ENCODE measurements at regions not wholly inside any gene's neighbourhood (a gene's known extent, or its start where the extent isn't known, plus 50 kb on each side); places are given as distances from the start of the nearest gene placed in this dataset.

DNA sequence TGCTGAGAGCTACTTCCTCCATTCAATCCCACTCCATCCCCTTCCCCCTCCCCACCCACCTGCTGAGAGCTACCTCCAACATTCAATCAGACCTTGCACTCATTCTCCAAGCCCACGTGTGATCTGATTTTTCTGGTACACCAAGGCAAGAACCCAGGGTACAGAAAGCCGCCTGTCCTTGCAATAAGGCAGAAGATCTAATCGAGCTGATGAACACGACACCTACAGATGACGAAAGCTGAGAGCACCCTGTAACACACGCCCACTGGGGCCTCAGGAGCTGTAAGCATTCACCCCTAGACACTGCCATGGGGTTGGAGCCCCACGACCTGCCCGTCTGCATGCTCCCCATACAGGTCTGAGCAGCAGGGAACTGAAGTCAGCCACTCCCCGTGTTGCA is 58.3 kb downstream of the TRIML1 start:
- DNase-seq (ENCODE audit: low read depth) = no peak

DNA sequence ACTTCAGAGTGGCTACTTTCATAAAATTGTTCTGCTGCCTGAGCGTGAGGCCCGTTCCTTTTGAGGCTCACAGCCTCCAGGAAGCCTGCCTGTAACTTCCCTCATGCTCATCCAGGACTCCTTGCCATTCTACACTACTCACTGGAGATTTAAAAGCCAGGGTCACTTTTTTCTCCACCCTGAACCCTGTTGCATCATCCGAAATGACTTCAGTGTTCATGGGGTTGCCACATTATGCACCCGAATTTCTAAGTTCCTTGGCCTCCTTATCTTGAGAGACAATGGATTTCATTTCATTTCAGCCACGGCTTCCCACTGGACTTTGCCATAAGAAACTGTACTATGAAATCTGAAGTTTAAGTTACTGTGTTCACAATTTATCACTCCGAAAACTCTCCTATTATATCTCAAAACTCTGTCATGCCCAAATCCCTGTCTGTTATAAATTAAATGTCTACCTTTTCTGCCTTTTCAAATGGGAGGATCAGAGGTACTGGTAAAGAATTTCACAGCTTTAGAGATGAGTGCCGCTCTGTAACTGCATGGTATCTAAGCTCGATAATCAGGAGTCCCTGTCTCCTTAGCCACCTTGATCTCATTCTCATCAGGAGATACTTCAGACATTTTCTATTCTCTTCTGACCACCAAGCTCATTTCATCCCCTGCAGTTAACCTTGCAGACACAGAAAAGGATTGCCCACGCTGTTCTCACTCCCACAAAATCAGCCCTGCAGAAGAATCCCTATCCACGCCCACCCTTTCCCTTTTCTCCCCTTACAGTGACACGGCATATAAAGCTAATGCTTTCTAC is 59.9 kb downstream of the TRIML1 start:
- no peak for DNase-seq (ENCODE audit: low read depth)

DNA sequence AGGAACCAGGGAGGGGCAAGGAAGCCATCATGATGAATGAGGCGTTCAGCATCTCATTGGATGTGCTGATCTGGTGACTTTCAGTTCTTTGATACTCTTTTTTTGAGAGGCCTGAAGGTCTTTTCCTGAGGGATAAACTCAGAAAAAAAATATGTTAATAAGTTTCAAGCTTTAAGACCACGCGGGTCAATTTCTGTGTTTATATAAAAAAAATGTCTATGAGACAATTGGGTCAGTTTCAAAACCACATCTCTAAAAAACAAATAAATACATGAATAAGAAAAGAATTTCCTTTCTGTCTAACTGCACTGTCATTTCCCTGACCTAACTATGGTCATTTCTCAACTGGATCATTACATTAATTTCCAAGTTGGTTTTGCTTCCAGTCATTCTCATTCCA is 62.6 kb downstream of the TRIML1 start:
- DNase-seq (ENCODE audit: low read depth) = no peak

DNA sequence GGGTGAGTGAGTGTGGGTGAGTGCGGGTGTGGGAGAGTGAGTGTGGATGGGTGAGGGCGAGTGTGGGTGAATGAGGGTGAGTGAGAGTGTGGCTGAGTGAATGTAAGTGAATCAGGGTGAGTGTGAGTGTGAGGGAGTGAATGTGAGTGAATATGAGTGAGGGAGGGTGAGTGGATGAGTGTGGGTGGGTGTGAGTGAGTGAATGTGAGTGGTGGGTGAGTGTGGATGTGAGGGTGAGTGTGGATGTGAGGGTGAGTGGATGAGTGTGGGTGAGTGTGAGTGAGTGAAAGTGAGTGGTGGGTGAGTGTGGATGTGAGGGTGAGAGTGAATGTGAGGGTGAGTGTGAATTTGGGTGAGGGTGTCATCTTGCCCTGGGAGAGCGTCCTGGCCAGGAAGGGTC is 67.5 kb downstream of the TRIML1 start:
- no peak for DNase-seq (ENCODE audit: low read depth)

DNA sequence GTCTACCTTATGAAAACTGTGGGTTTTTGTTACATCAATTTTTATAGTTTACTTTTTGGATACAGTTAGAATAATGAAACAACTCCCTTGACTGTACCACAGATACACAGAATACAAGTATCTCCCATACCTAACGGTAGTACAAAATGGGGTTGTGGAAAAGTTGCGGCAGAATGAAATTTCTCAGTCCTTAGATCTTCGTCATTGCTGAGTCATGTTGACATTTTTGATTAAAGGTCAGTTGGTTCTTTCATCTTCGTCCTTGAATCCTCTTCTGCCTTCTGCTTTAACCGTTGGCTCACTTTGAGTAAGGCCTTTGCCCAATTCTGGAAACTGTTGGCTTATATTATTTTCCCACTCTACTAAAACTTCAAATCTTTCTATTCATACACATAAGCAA is 75.6 kb downstream of the TRIML1 start:
- DNase-seq (ENCODE audit: low read depth) = no peak

DNA sequence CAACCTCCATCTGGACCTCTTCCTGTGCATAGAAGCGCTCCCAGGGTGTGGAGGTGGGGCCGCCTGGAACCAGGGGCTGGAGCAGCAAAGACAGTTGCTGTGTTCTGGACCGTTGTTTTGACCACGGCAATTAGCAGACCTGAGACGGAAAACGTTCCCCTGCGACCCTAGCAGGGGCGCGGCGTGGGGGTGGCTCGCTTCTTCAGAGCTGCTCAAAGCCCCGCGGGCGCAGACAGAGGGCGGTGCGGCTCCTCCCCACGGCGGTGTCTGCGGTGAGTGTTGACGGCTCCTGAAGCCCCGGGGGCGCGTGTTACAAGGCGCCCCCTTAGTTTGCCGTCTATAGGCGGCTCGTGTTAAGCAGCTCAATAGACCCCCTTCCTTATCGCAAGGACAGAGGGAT is 79.2 kb downstream of the TRIML1 start:
- DNase-seq (ENCODE audit: low read depth) = no peak

DNA sequence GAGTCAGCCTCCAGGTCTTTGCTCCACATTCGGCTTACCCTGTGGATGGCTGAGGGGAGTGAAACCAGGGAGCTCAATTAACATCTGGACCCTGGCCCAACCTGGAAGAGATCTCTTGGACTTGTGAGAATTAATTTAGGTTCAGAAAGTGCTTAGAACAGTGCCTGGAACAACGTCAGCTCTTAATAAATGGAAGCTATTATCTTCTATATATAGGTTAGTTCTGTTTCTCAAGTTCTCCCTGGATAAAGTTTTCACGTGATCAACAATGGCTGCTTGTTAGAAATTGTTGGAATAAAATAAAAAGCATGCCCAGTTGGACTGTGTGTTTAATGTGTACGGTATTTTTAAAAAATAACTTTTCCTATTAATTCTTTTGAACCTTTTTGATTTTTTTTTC is 80.8 kb downstream of the TRIML1 start:
- no peak for DNase-seq (ENCODE audit: low read depth)

DNA sequence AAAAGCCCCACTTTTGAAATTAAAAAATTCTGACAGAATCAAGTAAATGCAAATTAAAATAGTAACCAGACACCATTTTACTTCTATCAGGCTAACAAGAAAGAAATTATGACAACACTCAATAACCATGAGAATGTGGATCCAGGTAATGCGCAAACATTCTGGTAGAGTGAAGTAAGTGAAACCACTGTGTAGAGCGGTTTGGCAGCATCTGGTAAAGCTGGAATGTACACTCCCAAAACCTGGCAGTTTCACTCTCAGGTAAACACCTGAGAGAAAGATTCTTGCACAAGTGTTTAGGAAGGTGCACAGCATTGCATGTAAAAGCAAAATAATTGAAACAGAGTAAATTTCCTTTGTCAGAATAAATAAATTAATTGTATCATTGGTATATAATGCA is 81.8 kb downstream of the TRIML1 start:
- DNase-seq (ENCODE audit: low read depth) = no peak

DNA sequence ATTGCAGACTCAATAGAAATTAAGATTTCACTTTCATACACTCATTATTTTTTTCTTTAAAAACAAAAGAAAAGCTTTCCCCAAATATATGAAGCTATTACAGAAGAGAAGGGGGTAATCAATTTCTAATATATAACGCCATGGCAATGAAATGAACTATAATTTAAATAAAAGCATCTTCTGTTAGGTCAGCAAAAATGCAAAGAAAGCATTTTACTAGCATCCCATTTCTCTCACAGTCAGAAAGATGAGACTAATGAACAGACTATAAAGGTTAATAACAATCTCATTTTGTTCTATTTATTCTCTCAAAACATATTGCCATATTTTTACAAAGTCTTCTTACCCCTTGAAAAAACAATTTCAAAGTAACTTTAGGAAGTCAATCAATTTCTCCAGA is 89.0 kb downstream of the TRIML1 start:
- no peak for DNase-seq (ENCODE audit: low read depth)

DNA sequence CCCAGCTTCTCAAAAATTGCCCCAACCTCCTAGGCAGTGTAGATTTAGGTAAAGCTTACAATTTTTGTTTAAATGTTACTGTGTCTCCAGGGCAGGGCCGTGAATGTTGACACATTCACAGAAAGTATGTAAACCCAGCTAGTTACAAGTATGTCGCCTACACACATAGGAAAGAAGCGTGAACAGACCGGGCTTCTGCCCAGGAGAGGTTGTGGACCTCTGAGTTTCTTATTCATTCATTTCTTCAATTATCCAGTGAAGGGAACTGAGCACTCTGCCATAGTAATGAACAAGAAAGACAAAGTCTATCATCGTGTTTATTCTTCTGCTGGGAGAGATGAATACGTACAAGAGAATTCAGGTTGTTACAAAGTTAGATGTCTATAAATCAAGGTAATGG is 93.2 kb downstream of the TRIML1 start:
- DNase-seq (ENCODE audit: low read depth) = no peak

DNA sequence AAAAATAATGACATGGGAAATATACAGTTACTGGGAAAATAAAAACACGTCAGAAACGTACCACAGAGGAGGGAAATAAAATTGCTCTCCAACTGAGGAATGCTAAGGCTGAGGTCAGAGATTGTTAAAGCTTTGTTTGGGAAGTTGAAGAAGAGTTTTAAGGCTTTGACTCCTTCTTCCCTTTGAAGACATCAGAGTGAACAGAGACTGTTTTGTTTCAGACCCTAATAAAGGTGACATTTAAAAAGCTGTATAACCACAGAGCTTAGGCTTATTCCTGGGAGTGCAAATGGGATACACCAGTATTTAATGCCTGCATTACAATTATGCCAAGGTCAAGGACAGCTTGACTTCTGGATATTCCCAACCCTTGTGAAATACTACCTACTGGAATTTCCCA is 102.8 kb downstream of the TRIML1 start:
- DNase-seq (ENCODE audit: low read depth) = no peak

DNA sequence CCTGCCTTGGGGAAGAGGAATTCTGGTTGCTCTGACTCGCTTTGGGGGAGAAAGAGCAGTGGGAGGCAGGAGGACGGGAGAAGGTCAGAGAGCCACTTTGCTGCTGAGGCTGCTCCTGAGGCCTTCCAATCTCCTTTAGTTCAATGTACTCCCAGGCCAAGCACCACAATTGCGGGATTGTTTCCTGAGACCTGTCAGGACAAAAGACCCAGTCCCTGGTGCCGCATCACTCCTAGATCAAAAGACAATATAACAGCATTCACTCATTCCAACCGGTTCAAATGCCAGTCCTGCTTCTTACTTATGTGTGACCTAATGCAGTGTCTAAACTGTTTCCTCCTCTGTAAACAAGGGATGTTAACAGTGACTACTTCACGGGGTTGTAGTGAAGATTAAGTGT is 106.4 kb downstream of the TRIML1 start:
- no peak for DNase-seq (ENCODE audit: low read depth)

DNA sequence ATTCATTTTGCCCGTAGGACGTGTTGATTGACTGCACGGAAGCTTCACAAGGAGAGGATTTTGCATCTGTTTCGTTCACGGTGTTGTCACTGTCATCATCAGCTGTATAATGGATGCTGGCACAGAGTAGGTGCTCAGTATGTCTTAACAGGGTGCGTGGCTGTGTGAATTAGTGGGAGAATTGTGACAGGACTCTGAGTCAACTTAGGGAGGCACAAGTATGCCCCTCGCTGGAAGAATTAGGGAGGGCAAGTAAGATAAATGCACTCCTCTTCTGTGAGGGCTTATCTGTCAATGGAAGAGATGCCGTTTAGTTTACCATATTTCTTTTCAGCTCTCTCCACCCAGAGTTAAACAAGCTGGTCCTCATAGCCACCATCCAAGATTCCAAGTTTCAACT is 107.2 kb downstream of the TRIML1 start:
- DNase-seq (ENCODE audit: low read depth) = no peak

DNA sequence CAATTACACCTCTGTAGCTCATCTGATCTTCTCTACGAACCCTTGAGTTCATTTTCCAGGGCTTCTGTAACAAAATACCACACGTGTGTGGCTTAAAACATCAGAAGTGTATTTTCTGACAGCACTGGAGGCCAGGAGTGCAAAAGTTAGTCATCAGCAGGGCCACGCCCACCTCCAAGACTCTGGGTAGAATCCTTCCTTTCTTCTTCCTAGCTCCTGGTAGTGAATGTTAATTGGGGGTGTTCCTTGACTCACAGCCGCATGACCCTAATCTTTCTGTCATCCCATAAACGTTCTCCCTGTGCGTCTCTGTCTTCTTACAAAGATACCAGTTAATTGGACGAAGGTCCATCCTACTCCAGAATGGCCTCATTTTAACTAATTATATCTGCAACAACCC is 115.0 kb downstream of the TRIML1 start:
- no peak for DNase-seq (ENCODE audit: low read depth)

DNA sequence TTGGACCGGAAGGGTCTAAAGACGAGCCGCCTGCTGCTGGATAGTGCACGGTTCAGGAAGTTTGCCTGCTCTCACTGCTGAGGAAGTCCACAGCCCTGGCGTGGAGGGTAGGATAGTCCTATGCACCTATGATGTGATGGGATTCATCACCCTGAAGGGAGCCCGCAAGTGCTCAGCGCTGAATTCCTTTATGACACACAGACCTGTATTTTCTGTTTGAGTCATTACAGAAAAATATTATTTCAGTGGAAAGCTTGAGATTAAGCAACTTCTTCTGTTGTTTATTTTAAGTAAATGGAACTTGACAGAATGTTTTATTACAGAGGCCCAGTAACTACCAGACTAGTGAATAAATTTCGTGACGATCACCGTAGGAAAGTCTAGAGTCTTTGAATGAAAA is 123.2 kb downstream of the TRIML1 start:
- no peak for DNase-seq (ENCODE audit: low read depth)

DNA sequence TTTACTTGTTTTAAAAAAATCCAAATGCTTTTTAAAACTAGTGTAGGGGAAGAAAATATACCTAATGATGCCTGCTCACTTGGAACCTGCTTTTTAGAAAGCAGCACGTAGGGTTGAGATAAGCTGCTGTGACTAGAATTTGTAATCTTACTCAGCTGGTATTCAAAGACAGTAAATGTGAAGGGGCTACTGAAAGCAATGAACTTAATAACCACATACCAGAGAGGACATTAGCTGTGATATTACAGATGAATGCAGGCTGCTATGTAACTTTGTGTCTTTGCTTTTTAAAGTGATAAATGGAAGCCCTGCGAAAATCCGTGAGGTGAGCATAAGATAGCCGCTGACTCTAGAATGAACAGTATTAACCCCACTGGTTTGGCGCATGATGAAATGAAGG is 124.1 kb downstream of the TRIML1 start:
- no peak for DNase-seq (ENCODE audit: low read depth)

DNA sequence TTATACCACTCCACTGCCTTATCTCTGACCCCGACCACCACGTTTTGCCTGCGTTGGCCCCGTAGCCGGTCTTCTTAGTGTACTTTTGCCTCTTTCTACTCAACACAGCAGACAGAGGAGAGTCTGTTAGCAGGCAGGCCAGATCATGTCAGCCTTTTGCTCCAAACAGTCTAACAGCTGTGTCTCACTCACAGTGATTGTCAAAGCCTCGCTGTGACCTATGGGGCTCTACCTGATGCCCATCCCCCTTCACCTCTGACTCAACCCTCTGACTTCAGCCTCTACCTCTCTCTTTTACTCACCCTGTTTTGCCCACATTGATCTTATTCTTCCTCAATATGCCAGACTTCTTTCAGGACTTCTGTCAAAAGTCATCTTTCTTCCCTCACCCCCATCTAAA is 127.1 kb downstream of the TRIML1 start:
- DNase-seq (ENCODE audit: low read depth) = no peak

DNA sequence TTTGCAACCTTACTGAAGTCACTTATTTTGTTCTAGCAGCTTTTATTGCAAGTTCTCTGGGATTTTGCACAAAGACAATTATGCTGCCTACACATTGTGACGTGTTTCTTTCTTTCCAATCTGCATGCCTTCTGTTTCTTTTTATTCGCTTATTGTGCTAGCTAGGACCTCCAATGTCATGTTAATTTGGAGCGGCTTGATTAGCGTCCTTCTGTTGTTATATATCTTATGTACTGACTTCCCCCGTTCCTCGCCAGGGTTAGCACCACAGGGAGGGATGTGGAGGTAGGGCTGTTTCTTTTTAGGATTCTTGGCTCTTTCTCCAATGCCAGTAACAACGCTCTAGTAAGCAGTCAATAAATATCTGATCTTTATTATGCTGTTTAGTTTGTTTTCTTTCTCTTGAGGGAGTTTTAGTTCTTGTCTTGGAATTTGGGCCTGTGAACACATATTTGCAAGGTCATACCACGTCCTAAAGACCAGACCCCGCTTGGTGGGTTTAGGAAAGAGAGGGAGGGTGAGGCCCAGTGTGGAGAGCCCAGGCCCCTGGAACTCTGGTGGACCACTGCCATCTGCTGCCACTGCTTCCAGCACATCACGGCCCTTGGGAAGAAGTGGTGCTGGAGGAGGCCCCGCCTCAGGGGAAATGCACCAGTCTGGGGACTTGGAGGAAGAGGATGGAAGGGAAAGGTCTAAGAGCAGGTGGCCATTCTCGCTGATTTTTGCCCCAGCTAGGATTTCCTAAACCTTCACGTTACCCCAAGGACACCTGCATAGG is 129.1 kb downstream of the TRIML1 start:
- DNase-seq (ENCODE audit: low read depth) = no peak

DNA sequence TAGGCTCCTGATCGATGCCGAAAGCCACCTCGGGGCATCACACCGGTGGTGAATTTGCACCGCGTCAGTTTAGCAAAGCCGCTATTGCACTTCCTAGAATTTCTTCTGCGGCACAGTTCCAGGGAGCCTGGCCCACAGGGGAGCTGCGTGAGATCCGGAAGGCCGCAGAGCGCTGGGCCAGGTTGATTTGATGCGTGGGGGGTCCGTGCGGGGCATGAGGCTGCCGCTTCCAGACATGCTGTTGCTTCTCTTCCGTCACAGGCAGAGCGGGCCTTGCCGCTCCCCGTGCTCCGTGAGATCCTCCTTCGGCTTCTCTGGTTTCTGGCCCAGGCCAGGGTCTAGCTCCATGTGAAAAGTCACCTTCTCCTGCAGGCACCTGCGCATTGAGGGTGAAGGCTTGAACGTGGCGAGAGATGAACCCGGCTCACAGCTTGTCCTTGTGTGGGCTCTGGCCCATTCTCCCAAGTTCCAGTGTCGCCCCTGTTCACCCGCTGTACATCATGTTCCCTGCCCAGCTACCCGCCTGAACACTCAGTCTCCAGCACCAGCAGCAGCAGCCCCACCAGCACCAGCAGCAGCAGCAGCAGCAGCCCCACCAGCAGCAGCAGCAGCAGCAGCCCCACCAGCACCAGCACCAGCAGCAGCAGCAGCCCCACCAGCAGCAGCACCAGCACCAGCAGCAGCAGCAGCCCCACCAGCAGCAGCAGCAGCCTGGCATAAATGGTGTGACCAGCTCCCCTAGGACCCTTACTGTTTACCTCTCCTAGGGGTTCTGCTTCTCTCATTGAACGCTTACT is 131.2 kb downstream of the TRIML1 start:
- no peak for DNase-seq (ENCODE audit: low read depth)

DNA sequence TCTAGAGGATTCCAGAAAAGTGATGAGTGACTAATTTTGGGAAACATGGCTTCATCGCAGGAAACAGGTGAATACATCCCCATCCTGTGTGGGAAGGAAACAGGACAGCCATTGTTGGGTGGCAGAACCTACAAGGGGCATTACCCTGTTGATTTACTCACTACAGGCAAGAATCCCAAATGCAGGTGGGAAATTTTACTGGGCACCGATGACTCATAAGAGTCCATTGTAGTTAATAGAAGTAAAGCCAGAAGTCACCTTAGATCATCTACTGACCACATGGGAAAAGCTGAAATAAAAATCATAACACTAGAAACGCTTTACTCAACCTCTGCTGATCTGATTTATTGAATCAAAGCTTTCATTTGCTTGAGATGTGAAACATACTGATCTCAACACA is 136.4 kb downstream of the TRIML1 start:
- DNase-seq (ENCODE audit: low read depth) = no peak

DNA sequence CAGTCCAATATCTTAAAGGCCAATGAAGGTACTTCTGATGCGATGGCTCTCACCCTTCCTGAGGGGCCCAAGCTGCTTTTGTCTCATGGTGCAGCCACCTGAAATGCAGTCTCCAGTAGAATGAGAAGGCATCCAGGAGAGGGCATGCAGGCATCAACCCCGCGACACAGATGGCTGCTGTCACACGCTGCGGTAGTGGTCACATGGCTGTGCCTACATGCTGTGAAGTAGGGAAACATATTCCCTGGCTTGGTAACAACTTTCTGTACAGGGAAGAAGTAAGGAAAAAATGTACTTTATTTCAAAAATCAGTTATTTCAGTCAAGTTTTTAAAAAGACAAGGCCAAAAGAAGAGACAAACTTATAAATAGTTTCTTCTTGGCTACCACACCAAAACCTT is 139.9 kb downstream of the TRIML1 start:
- no peak for DNase-seq (ENCODE audit: low read depth)

DNA sequence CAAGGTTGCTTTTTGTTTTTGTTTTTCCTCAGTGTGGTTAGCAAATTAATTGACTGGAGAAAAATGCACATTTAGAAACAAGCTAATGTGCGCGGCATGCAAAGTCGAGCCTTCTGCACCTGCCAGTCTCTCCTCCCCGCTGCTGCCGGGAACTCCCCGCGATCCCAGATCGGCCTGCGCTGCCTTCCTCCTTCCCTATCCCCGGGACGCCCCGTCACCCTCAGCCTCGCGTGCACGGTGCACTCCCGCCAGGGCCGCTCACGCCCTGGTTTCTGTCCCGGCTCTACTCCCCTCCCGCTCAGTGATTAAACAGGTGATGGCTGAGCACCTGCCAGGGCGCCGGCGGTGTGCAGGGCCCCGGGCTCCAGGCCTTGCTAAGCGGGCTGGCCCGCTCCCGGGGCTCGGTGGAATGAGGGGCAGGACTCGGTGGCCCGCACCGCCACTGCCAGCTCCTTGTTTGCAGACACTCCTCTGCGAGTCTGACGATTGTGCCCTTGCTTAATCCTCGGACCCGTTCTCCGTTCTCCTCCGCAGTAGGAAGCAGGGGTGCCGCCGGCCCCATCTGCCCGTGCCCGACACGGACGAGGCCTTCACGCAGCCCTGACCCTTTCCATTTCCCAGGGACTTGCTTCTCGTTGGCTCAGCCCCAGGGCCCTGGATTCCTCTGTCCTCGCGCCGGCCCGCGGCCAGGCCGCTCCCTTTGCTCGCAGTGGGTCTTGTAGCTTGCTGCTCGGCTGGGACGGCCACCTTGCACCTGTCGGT is 143.4 kb downstream of the TRIML1 start:
- DNase-seq (ENCODE audit: low read depth) = no peak
